RPMI7951 (cell line): ENCODE measurements at regions not wholly inside any gene's neighbourhood (a gene's known extent, or its start where the extent isn't known, plus 50 kb on each side); places are given as distances from the start of the nearest gene placed in this dataset.
A peak's percentile ranks its signal among the peaks of the same experiment; 100 is the strongest.
"Not testable (repeated sequence)": the region's sequence is repeated elsewhere in the genome, so short reads cannot be mapped to it uniquely, and the experiment has no call there.

Source experiments
- DNase-seq: peaks from one replicate; pipeline ENCODE4 v3.0.0-alpha.2; 2012; ENCODE audit warnings: low read depth

- no peak for DNase-seq
Measured at GRCh38 chr12:124384299-124384894, 89.5 kb downstream of the RFLNA start.

- no peak for DNase-seq
Measured at GRCh38 chr12:124383028-124383427, 88.1 kb downstream of the RFLNA start.

GRCh38 chr12:124381456-124382296, 86.8 kb downstream of the RFLNA start:
- DNase-seq, result peak; percentile 81

GRCh38 chr12:124380796-124381455, 86.0 kb downstream of the RFLNA start:
- no peak for DNase-seq

- peak; percentile 90 for DNase-seq
Measured at GRCh38 chr12:124379938-124380754, 85.3 kb downstream of the RFLNA start.

GRCh38 chr12:124379379-124379937, 84.6 kb downstream of the RFLNA start:
- no peak for DNase-seq

GRCh38 chr12:124378926-124379325, 84.0 kb downstream of the RFLNA start:
- DNase-seq, result no peak

GRCh38 chr12:124377981-124378509, 83.2 kb downstream of the RFLNA start:
- DNase-seq, result no peak

- no peak for DNase-seq
Measured at GRCh38 chr12:124376435-124376834, 81.5 kb downstream of the RFLNA start.

GRCh38 chr12:124375789-124376175, 80.9 kb downstream of the RFLNA start:
- no peak for DNase-seq

- no peak for DNase-seq
Measured at GRCh38 chr12:124375141-124375788, 80.4 kb downstream of the RFLNA start.

- DNase-seq, result no peak
Measured at GRCh38 chr12:124374567-124374966, 79.7 kb downstream of the RFLNA start.

GRCh38 chr12:124374147-124374546, 79.3 kb downstream of the RFLNA start:
- no peak for DNase-seq

- DNase-seq, result not testable (repeated sequence)
Measured at GRCh38 chr12:124373701-124374100, 78.8 kb downstream of the RFLNA start.

- DNase-seq, result no peak
Measured at GRCh38 chr12:124372831-124373230, 77.9 kb downstream of the RFLNA start.

- no peak for DNase-seq
Measured at GRCh38 chr12:124371970-124372555, 77.2 kb downstream of the RFLNA start.

GRCh38 chr12:124371366-124371765, 76.5 kb downstream of the RFLNA start:
- DNase-seq, result no peak

GRCh38 chr12:124370851-124371250, 76.0 kb downstream of the RFLNA start:
- DNase-seq, result peak; percentile 77

GRCh38 chr12:124370384-124370783, 75.5 kb downstream of the RFLNA start:
- DNase-seq, result no peak

GRCh38 chr12:124369827-124370378, 75.0 kb downstream of the RFLNA start:
- DNase-seq, result no peak
